ENCODE measurements at regions not wholly inside any gene's neighbourhood (a gene's known extent, or its start where the extent isn't known, plus 50 kb on each side); places are given as distances from the start of the nearest gene placed in this dataset.

GRCh38 chr4:114768501-114768900 lies 169.9 kb downstream of the UGT8 start:
- Histone ChIP-seq H3K56ac (ENCODE audit: insufficient read length, low read depth, low read length) (no peak overlapping the region), H3K27me3 (ENCODE audit: insufficient read depth, low read length) (no peaks in the 10 kb centered on the region), H3K9ac (ENCODE audit: extremely low read depth, insufficient read length, low read length) (no peak overlapping the region), H4K91ac (ENCODE audit: insufficient read length, low read depth, low read length) (no peak overlapping the region), H3K23me2 (ENCODE audit: insufficient read length, low read depth, low read length, poor library complexity, severe bottlenecking) (no peaks in the 10 kb centered on the region), H2BK120ac (ENCODE audit: low read depth, low read length, poor library complexity, severe bottlenecking) (no peak overlapping the region), H3K14ac (ENCODE audit: insufficient read depth, low read length) (no peak overlapping the region), H4K5ac (ENCODE audit: insufficient read length, low read depth, low read length) (no peak overlapping the region), H3T11ph (ENCODE audit: low read length) (no peak overlapping the region), H3K9me3 (ENCODE audit: control insufficient read depth, low read depth, low read length) (no peaks in the 10 kb centered on the region), H3K23ac (ENCODE audit: insufficient read length, low read depth, low read length) (no peak overlapping the region), H2AFZ (ENCODE audit: low read length) (no peak overlapping the region), H3K4ac (ENCODE audit: low read depth, low read length) (no peak overlapping the region), H3K18ac (ENCODE audit: insufficient read length, low read depth, low read length) (no peak overlapping the region), H3K4me2 (ENCODE audit: insufficient read depth, insufficient read length, low read length) (no peak overlapping the region), H2BK5ac (ENCODE audit: insufficient read length, low read length) (no peak overlapping the region), H2AK5ac (ENCODE audit: insufficient read length, low read length) (no peak overlapping the region), H4K8ac (replicated peaks; ENCODE audit: insufficient read length, low read depth, low read length) (no peak overlapping the region), H2BK20ac (ENCODE audit: low read depth, low read length, poor library complexity, severe bottlenecking) (no peak overlapping the region), H3K4me1 (ENCODE audit: insufficient read depth, low read length) (no peaks in the 10 kb centered on the region), H3K79me2 (ENCODE audit: insufficient read depth, low read length) (no peaks in the 10 kb centered on the region), H4K20me1 (ENCODE audit: control insufficient read depth, insufficient read depth, insufficient read length) (no peaks in the 10 kb centered on the region), H3K27ac (ENCODE audit: insufficient read length, low read depth, low read length) (no peak overlapping the region), H3K79me1 (ENCODE audit: insufficient read depth, low read depth, low read length, poor library complexity, severe bottlenecking) (no peaks in the 10 kb centered on the region), H2BK15ac (ENCODE audit: low read depth, low read length) (no peak overlapping the region), H2BK12ac (ENCODE audit: insufficient read length, low read depth, low read length) (no peak overlapping the region)
- no peak overlapping the region for H3K27ac Mint-ChIP-seq
- no peaks in the 10 kb centered on the region for H3K4me1 Mint-ChIP-seq
- H3K4me3 Mint-ChIP-seq: no peak overlapping the region
- no peaks in the 10 kb centered on the region for H3K36me3 Mint-ChIP-seq (ENCODE audit: insufficient read depth in 1 of 3, low read depth in 3 of 3)
- no peak for TF ChIP-seq CTCF (conservative IDR thresholded peaks at IDR 0.05)
- WGBS (ENCODE audit: extremely low coverage, insufficient read length, low lambda C conversion rate): no CpG with 5 or more reads among the region's 3 CpGs
- H3K27me3 Mint-ChIP-seq (ENCODE audit: low read depth): no peaks in the 10 kb centered on the region
- DNase-seq: no peak
- H3K9me3 Mint-ChIP-seq: no peaks in the 10 kb centered on the region
